ENCODE measurements at regions not wholly inside any gene's neighbourhood (a gene's known extent, or its start where the extent isn't known, plus 50 kb on each side); places are given as distances from the start of the nearest gene placed in this dataset.

GRCh38 chr9:75775966-75776691, 114.3 kb upstream of the PCSK5 start:
- H3K27ac ChIP-seq (ENCODE audit: insufficient read length, low read depth, low read length) = no peak overlapping the region
- H3K27ac Mint-ChIP-seq = no peak overlapping the region
- no peak overlapping the region for H3K56ac ChIP-seq (ENCODE audit: insufficient read length, low read depth, low read length)
- H3K9me3 Mint-ChIP-seq = no peaks in the 10 kb centered on the region
- H2BK20ac ChIP-seq (ENCODE audit: low read depth, low read length, poor library complexity, severe bottlenecking) = no peak overlapping the region
- H3K23me2 ChIP-seq (ENCODE audit: insufficient read length, low read depth, low read length, poor library complexity, severe bottlenecking) = no peaks in the 10 kb centered on the region
- no peak overlapping the region for H2BK12ac ChIP-seq (ENCODE audit: insufficient read length, low read depth, low read length)
- no CpG with 5 or more reads among the region's 1 CpG for WGBS (ENCODE audit: extremely low coverage, insufficient read length, low lambda C conversion rate)
- H2AK5ac ChIP-seq (ENCODE audit: insufficient read length, low read length) = no peak overlapping the region
- H3K27me3 Mint-ChIP-seq (ENCODE audit: low read depth) = no peaks in the 10 kb centered on the region
- no peaks in the 10 kb centered on the region for H3K79me2 ChIP-seq (ENCODE audit: insufficient read depth, low read length)
- H3K4me3 Mint-ChIP-seq = no peak overlapping the region
- H4K91ac ChIP-seq (ENCODE audit: insufficient read length, low read depth, low read length) = no peak overlapping the region
- H2BK120ac ChIP-seq (ENCODE audit: low read depth, low read length, poor library complexity, severe bottlenecking) = no peak overlapping the region
- H3K23ac ChIP-seq (ENCODE audit: insufficient read length, low read depth, low read length) = no peak overlapping the region
- H3K36me3 Mint-ChIP-seq (ENCODE audit: insufficient read depth in 1 of 3, low read depth in 3 of 3) = no peaks in the 10 kb centered on the region; a peak in 1 of 7 replicates
- no peak overlapping the region for H2BK5ac ChIP-seq (ENCODE audit: insufficient read length, low read length)
- no peaks in the 10 kb centered on the region for H3K4me1 ChIP-seq (ENCODE audit: insufficient read depth, low read length)
- H4K5ac ChIP-seq (ENCODE audit: insufficient read length, low read depth, low read length) = no peak overlapping the region
- no peak overlapping the region for H3K4me2 ChIP-seq (ENCODE audit: insufficient read depth, insufficient read length, low read length)
- H3K18ac ChIP-seq (ENCODE audit: insufficient read length, low read depth, low read length) = no peak overlapping the region
- no peaks in the 10 kb centered on the region for H3K27me3 ChIP-seq (ENCODE audit: insufficient read depth, low read length)
- no peak for DNase-seq
- H4K8ac ChIP-seq (replicated peaks; ENCODE audit: insufficient read length, low read depth, low read length) = no peak overlapping the region
- no peak for TF ChIP-seq CTCF (conservative IDR thresholded peaks at IDR 0.05)
- no peak overlapping the region for H2BK15ac ChIP-seq (ENCODE audit: low read depth, low read length)
- no peaks in the 10 kb centered on the region for H3K9me3 ChIP-seq (ENCODE audit: control insufficient read depth, low read depth, low read length)
- no peaks in the 10 kb centered on the region for H4K20me1 ChIP-seq (ENCODE audit: control insufficient read depth, insufficient read depth, insufficient read length)
- H3K14ac ChIP-seq (ENCODE audit: insufficient read depth, low read length) = no peak overlapping the region
- H3T11ph ChIP-seq (ENCODE audit: low read length) = no peak overlapping the region
- H3K79me1 ChIP-seq (ENCODE audit: insufficient read depth, low read depth, low read length, poor library complexity, severe bottlenecking) = no peaks in the 10 kb centered on the region
- no peak overlapping the region for H2AFZ ChIP-seq (ENCODE audit: low read length)
- 0 out of 4 replicates have a peak, but pooled peaks cover 0 to 2% of the 10 kb centered on the region in 2 experiments for H3K4me1 Mint-ChIP-seq
- H3K4ac ChIP-seq (ENCODE audit: low read depth, low read length) = no peak overlapping the region
- no peak overlapping the region for H3K9ac ChIP-seq (ENCODE audit: extremely low read depth, insufficient read length, low read length)

Measured in H9 (cell line).